Kidney epithelial cell (primary cell): ENCODE measurements at regions not wholly inside any gene's neighbourhood (a gene's known extent, or its start where the extent isn't known, plus 50 kb on each side); places are given as distances from the start of the nearest gene placed in this dataset.

Source experiments
- DNase-seq: peaks from one replicate; pipeline ENCODE4 v3.0.0-alpha.2; 2010; ENCODE audit warnings: low read depth
- H3K27me3 ChIP-seq: 2 replicates; pipeline ENCODE4 v1.6.0; 2011; ENCODE audit warnings: low read length; ENCODE audit not compliant: control insufficient read depth, insufficient read depth
- H3K36me3 ChIP-seq: 2 replicates; pipeline ENCODE4 v1.5.1; 2011; ENCODE audit warnings: low read length; ENCODE audit not compliant: control insufficient read depth, insufficient read depth
- H3K4me3 ChIP-seq: 2 replicates; pipeline ENCODE4 v1.5.1; 2011; ENCODE audit warnings: low read depth, mild to moderate bottlenecking, control low read depth, low read length
- CTCF ChIP-seq: IDR thresholded peaks from 2 replicates; pipeline ENCODE4 v1.5.1; 2011; ENCODE audit warnings: mild to moderate bottlenecking, moderate library complexity, low read length, control low read depth, inconsistent platforms; ENCODE audit not compliant: insufficient read depth, poor library complexity, severe bottlenecking

- H3K27me3 ChIP-seq, result no peaks in the 10 kb centered on the region
- DNase-seq, result no peak
- TF ChIP-seq CTCF, result no peak
- H3K36me3 ChIP-seq, result no peaks in the 10 kb centered on the region
- H3K4me3 ChIP-seq, result no peak overlapping the region
Observed at GRCh38 chr19:29268103-29268502, 55.2 kb upstream of the UQCRFS1 start.

- Histone ChIP-seq H3K27me3 (no peaks in the 10 kb centered on the region), H3K4me3 (no peak overlapping the region), H3K36me3 (no peaks in the 10 kb centered on the region)
- no peak for TF ChIP-seq CTCF
- DNase-seq, result no peak
Observed at GRCh38 chr19:29268721-29269393, 55.9 kb upstream of the UQCRFS1 start.

- Histone ChIP-seq H3K27me3 (no peaks in the 10 kb centered on the region), H3K36me3 (no peaks in the 10 kb centered on the region), H3K4me3 (no peak overlapping the region)
- no peak for TF ChIP-seq CTCF
- DNase-seq, result no peak
Observed at GRCh38 chr19:29269641-29270040, 56.7 kb upstream of the UQCRFS1 start.

GRCh38 chr19:29271341-29271740 is 58.4 kb upstream of the UQCRFS1 start:
- no peak for DNase-seq
- H3K4me3 ChIP-seq, result no peak overlapping the region
- H3K36me3 ChIP-seq, result no peaks in the 10 kb centered on the region
- H3K27me3 ChIP-seq, result no peaks in the 10 kb centered on the region
- no peak for TF ChIP-seq CTCF

- no peak for TF ChIP-seq CTCF
Observed at GRCh38 chr19:29271911-29272310, 59.0 kb upstream of the UQCRFS1 start.

GRCh38 chr19:29273000-29273640 is 60.2 kb upstream of the UQCRFS1 start:
- TF ChIP-seq CTCF, result no peak
- no peaks in the 10 kb centered on the region for H3K36me3 ChIP-seq
- H3K4me3 ChIP-seq, result no peak overlapping the region
- H3K27me3 ChIP-seq, result no peaks in the 10 kb centered on the region
- DNase-seq, result no peak

More at GRCh38 chr19:29271911-29272310, 59.0 kb upstream of the UQCRFS1 start:
- DNase-seq, result no peak
- no peaks in the 10 kb centered on the region for H3K27me3 ChIP-seq
- H3K4me3 ChIP-seq, result no peak overlapping the region
- H3K36me3 ChIP-seq, result no peaks in the 10 kb centered on the region
